Body of pancreas (tissue), 4 donors: ENCODE measurements at regions not wholly inside any gene's neighbourhood (a gene's known extent, or its start where the extent isn't known, plus 50 kb on each side); places are given as distances from the start of the nearest gene placed in this dataset.

Source experiments
- ATAC-seq: fragments of 150-250 bp; one replicate; pipeline ENCODE4 v1.9.1; 2016
- DNase-seq, 4 donors: peaks; one replicate each; pipeline ENCODE4 v3.0.0-alpha.2; 2019
- H3K27ac ChIP-seq, 4 donors: fragments of 200-600 bp; sonication (generic); 1 replicate in 3 of 4; 2 replicates in 1 of 4; pipeline versions ENCODE4 v1.5.1 to v1.6.1; 2016 to 2019; ENCODE audit warnings: mild to moderate bottlenecking in 1 of 4, mixed read lengths in 1 of 4, moderate library complexity in 1 of 4
- H3K27me3 ChIP-seq, 2 donors: fragments of 200-600 bp; sonication (generic); one replicate each; pipeline ENCODE4 v1.6.0; 2016; ENCODE audit warnings: mild to moderate bottlenecking in 1 of 2
- H3K36me3 ChIP-seq, 2 donors: fragments of 200-600 bp; sonication (generic); replicated peaks in 1 of 2; 2 replicates each; pipeline ENCODE4 v1.5.1; 2016; ENCODE audit warnings: low read depth in 2 of 2; ENCODE audit not compliant: insufficient read depth in 1 of 2
- H3K4me1 ChIP-seq: fragments of 200-600 bp; sonication (generic); one replicate; pipeline ENCODE4 v1.6.0; 2016
- H3K4me3 ChIP-seq, 2 donors: fragments of 200-600 bp; sonication (generic); 1 replicate in 1 of 2; 2 replicates in 1 of 2; pipeline ENCODE4 v1.5.1; 2016 to 2019
- H3K9me3 ChIP-seq, 3 donors: fragments of 200-600 bp; sonication (generic); 1 replicate in 2 of 3; 2 replicates in 1 of 3; pipeline ENCODE4 v1.5.1; 2016
- CTCF ChIP-seq, 7 experiments: fragments of 450-650 bp in 4 of 7; fragments of 200-600 bp in 3 of 7; sonication (generic) in 3 of 7; IDR thresholded peaks; one replicate each; pipeline ENCODE4 v1.5.1; 2016 to 2019; ENCODE audit warnings: antibody characterized with exemption in 7 of 7
- POLR2A ChIP-seq, 3 donors: fragments of 450-650 bp; IDR thresholded peaks; one replicate each; pipeline ENCODE4 v1.6.1; 2016; ENCODE audit warnings: antibody characterized with exemption in 3 of 3, mild to moderate bottlenecking in 2 of 3
- WGBS, 2 donors: methylation state at CpG; one replicate each; pipeline ENCODE4 v1.1.5; 2017; 5-methylcytosine and 5-hydroxymethylcytosine counted together
- intact Hi-C: fragments of 100-400 bp; cut with DNase I; formaldehyde crosslinking; loops from one replicate; pipeline ENCODE4 v1.15.1; 2023

DNA sequence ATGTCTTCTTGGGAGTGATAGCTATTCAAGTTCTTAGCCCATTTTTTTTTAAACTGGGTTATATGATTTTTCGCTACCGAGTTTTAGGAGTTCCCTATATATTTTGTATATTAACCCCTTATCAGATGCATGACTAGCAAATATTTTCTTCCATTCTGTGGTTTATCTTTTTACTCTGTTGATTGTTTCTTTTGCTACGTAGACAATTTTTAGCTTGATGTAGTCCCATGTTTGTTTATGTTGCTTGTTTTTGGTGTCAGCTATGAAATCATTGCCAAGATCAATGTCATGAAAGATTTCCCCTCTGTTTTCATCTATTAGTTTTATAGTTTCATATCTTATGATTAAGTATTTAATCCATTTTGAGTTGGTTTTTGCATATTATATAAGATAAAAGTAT lies 480.5 kb downstream of the CDH11 start:
- DNase-seq (no peak), ATAC-seq (no peak)
- no peaks in the 10 kb centered on the region for H3K36me3 ChIP-seq
- H3K27me3 ChIP-seq = no peaks in the 10 kb centered on the region
- H3K4me1 ChIP-seq = no peaks in the 10 kb centered on the region
- H3K9me3 ChIP-seq = no peaks in the 10 kb centered on the region
- intact Hi-C loops = no loop called here
- TF ChIP-seq CTCF (IDR thresholded peaks at IDR 0.05) (no peak), POLR2A (IDR thresholded peaks at IDR 0.05) (no peak)
- no peak overlapping the region for H3K27ac ChIP-seq
- 79 to 81% methylated on average over 3 of the region's 3 CpGs for WGBS, 2 donors
- no peak overlapping the region for H3K4me3 ChIP-seq

DNA sequence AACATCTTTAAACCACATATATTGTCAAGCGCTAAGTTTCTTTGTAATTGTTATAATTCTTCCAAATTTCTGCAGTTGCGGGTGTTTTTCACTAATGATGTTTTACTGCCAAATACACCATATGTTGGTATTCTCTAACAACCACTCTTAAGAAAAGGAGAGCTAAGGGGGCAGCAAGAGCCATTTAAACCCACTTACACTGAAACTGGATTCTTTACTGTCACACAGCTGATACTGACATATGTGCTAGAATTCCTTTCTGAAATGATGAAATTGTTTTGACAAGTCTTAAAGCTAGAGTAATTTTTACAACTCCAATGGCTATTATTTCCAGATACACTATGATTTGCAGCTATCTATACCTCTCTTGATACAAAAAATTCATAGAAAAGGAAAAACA lies 483.1 kb downstream of the CDH11 start:
- WGBS, 2 donors = 88 to 90% methylated on average over 2 of the region's 2 CpGs
- H3K4me1 ChIP-seq = no peaks in the 10 kb centered on the region
- intact Hi-C loops = no loop called here
- no peak overlapping the region for H3K27ac ChIP-seq
- no peaks in the 10 kb centered on the region for H3K9me3 ChIP-seq
- no peaks in the 10 kb centered on the region for H3K27me3 ChIP-seq
- ATAC-seq = no peak
- TF ChIP-seq POLR2A (IDR thresholded peaks at IDR 0.05) (no peak), CTCF (IDR thresholded peaks at IDR 0.05) (no peak)
- no peak overlapping the region for H3K4me3 ChIP-seq
- DNase-seq = no peak
- H3K36me3 ChIP-seq = no peaks in the 10 kb centered on the region

DNA sequence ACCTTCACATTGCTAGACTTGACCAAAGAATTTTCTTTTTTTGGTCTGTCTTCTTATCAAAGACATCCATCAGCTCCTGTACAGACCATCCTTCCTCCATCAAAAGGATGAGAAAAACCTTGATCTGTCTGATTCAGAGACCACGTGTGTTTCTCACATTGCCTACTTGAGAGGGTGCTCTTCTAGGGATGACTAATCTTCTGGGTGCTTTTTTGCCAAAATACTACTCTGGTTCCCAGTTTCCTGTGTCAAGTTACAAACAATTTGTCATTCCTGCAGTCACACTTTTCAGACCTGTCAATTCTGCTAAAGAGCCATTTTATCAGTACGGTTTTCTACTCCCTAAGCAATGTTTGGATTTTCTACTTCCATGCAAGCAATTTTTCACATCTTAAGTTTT lies 492.2 kb downstream of the CDH11 start:
- Histone ChIP-seq H3K27ac (no peak overlapping the region), H3K36me3 (no peaks in the 10 kb centered on the region), H3K9me3 (no peaks in the 10 kb centered on the region), H3K4me1 (no peaks in the 10 kb centered on the region), H3K4me3 (no peak overlapping the region), H3K27me3 (no peaks in the 10 kb centered on the region)
- 51 to 62% methylated on average over 2 of the region's 2 CpGs for WGBS, 2 donors
- DNase-seq = no peak
- no peak for ATAC-seq
- no peak for TF ChIP-seq POLR2A (IDR thresholded peaks at IDR 0.05)
- TF ChIP-seq CTCF (IDR thresholded peaks at IDR 0.05) = no peak
- intact Hi-C loops = no loop called here

GRCh38 chr16:64627781-64628180 lies 494.1 kb downstream of the CDH11 start:
- Histone ChIP-seq H3K9me3 (no peaks in the 10 kb centered on the region), H3K4me1 (no peaks in the 10 kb centered on the region), H3K27me3 (no peaks in the 10 kb centered on the region), H3K36me3 (no peaks in the 10 kb centered on the region), H3K27ac (no peak overlapping the region), H3K4me3 (no peak overlapping the region)
- no peak for TF ChIP-seq POLR2A (IDR thresholded peaks at IDR 0.05)
- no peak for TF ChIP-seq CTCF (IDR thresholded peaks at IDR 0.05)
- 68 to 81% methylated on average over 6 to 7 of the region's 7 CpGs for WGBS, 2 donors
- intact Hi-C loops = no loop called here
- ATAC-seq = no peak
- DNase-seq = no peak

- intact Hi-C loops = no loop called here
- no peaks in the 10 kb centered on the region for H3K36me3 ChIP-seq
- no peaks in the 10 kb centered on the region for H3K4me1 ChIP-seq
- H3K27ac ChIP-seq = no peak overlapping the region
- no peaks in the 10 kb centered on the region for H3K9me3 ChIP-seq
- 62 to 67% methylated on average over 4 of the region's 4 CpGs for WGBS, 2 donors
- no peaks in the 10 kb centered on the region for H3K27me3 ChIP-seq
- ATAC-seq (no peak), DNase-seq (no peak)
- no peak for TF ChIP-seq POLR2A (IDR thresholded peaks at IDR 0.05)
- no peak for TF ChIP-seq CTCF (IDR thresholded peaks at IDR 0.05)
- H3K4me3 ChIP-seq = no peak overlapping the region
Observed at GRCh38 chr16:64627288-64627687, 494.6 kb downstream of the CDH11 start.
